ENCODE measurements at regions not wholly inside any gene's neighbourhood (a gene's known extent, or its start where the extent isn't known, plus 50 kb on each side); places are given as distances from the start of the nearest gene placed in this dataset.

GRCh38 chr1:37308031-37308960 is 166.1 kb upstream of the ZC3H12A start:
- Mint-ChIP-seq H3K27me3 (peaks cover 13% of the 10 kb centered on the region), H3K9me3 (peaks cover 0 to 2% (median 0%) of the 10 kb centered on the region in 7 donors)

GRCh38 chr1:37309574-37309973 is 164.8 kb upstream of the ZC3H12A start:
- no peak for ATAC-seq (ENCODE audit: low read depth in 2 of 2)
- peaks cover 23% of the 10 kb centered on the region for H3K27me3 Mint-ChIP-seq

More at GRCh38 chr1:37308031-37308960, 166.1 kb upstream of the ZC3H12A start:
- Histone ChIP-seq H3K27ac (ENCODE audit: insufficient read depth, low read length, poor library complexity, severe bottlenecking) (no peak overlapping the region), H3K9me3 (ENCODE audit: control insufficient read depth in 2 of 2, low read length in 2 of 2) (no peaks in the 10 kb centered on the region), H3K27me3 (ENCODE audit: control insufficient read depth, insufficient read depth, low read length) (peaks cover 2% of the 10 kb centered on the region), H3K4me1 (ENCODE audit: control insufficient read depth, insufficient read depth, low read length, poor library complexity, severe bottlenecking) (no peaks in the 10 kb centered on the region), H3K36me3 (ENCODE audit: control insufficient read depth, insufficient read depth, low read length) (no peaks in the 10 kb centered on the region), H3K4me3 (ENCODE audit: low read depth, low read length) (no peak overlapping the region)
- no peaks in the 10 kb centered on the region for H3K4me1 Mint-ChIP-seq
- no peaks in the 10 kb centered on the region for H3K36me3 Mint-ChIP-seq
- DNase-seq (no peak), ATAC-seq (ENCODE audit: low read depth in 2 of 2) (no peak)
- H3K4me3 Mint-ChIP-seq, result no peak overlapping the region
- H3K27ac Mint-ChIP-seq, result no peak overlapping the region

GRCh38 chr1:37310064-37310463 is 164.3 kb upstream of the ZC3H12A start:
- no peak for DNase-seq
- Mint-ChIP-seq H3K27ac (no peak overlapping the region), H3K4me3 (no peak overlapping the region), H3K9me3 (peaks cover 0 to 2% (median 0%) of the 10 kb centered on the region in 7 donors), H3K36me3 (no peaks in the 10 kb centered on the region), H3K27me3 (peaks cover 23% of the 10 kb centered on the region), H3K4me1 (no peaks in the 10 kb centered on the region)
- Histone ChIP-seq H3K9me3 (ENCODE audit: control insufficient read depth in 2 of 2, low read length in 2 of 2) (no peaks in the 10 kb centered on the region), H3K27me3 (ENCODE audit: control insufficient read depth, insufficient read depth, low read length) (peaks cover 4% of the 10 kb centered on the region), H3K36me3 (ENCODE audit: control insufficient read depth, insufficient read depth, low read length) (no peaks in the 10 kb centered on the region), H3K4me1 (ENCODE audit: control insufficient read depth, insufficient read depth, low read length, poor library complexity, severe bottlenecking) (no peaks in the 10 kb centered on the region), H3K4me3 (ENCODE audit: low read depth, low read length) (no peak overlapping the region), H3K27ac (ENCODE audit: insufficient read depth, low read length, poor library complexity, severe bottlenecking) (no peak overlapping the region)
- no peak for ATAC-seq (ENCODE audit: low read depth in 2 of 2)

More at GRCh38 chr1:37309574-37309973, 164.8 kb upstream of the ZC3H12A start:
- H3K36me3 ChIP-seq (ENCODE audit: control insufficient read depth, insufficient read depth, low read length), result no peaks in the 10 kb centered on the region
- H3K9me3 ChIP-seq (ENCODE audit: control insufficient read depth in 2 of 2, low read length in 2 of 2), result no peaks in the 10 kb centered on the region
- H3K27ac Mint-ChIP-seq, result peak overlapping the region in 1 of 3 donors; percentile 12
- no peaks in the 10 kb centered on the region for H3K4me1 Mint-ChIP-seq
- peaks cover 2% of the 10 kb centered on the region for H3K27me3 ChIP-seq (ENCODE audit: control insufficient read depth, insufficient read depth, low read length)
- H3K27ac ChIP-seq (ENCODE audit: insufficient read depth, low read length, poor library complexity, severe bottlenecking), result no peak overlapping the region
- no peak overlapping the region for H3K4me3 Mint-ChIP-seq
- no peak overlapping the region for H3K4me3 ChIP-seq (ENCODE audit: low read depth, low read length)
- peaks cover 0 to 2% (median 0%) of the 10 kb centered on the region in 7 donors for H3K9me3 Mint-ChIP-seq
- no peaks in the 10 kb centered on the region for H3K36me3 Mint-ChIP-seq
- H3K4me1 ChIP-seq (ENCODE audit: control insufficient read depth, insufficient read depth, low read length, poor library complexity, severe bottlenecking), result no peaks in the 10 kb centered on the region
- no peak for DNase-seq

- Histone ChIP-seq H3K27ac (ENCODE audit: insufficient read depth, low read length, poor library complexity, severe bottlenecking) (no peak overlapping the region), H3K4me1 (ENCODE audit: control insufficient read depth, insufficient read depth, low read length, poor library complexity, severe bottlenecking) (peaks cover 4% of the 10 kb centered on the region), H3K36me3 (ENCODE audit: control insufficient read depth, insufficient read depth, low read length) (no peaks in the 10 kb centered on the region), H3K4me3 (ENCODE audit: low read depth, low read length) (no peak overlapping the region), H3K9me3 (ENCODE audit: control insufficient read depth in 2 of 2, low read length in 2 of 2) (no peaks in the 10 kb centered on the region), H3K27me3 (ENCODE audit: control insufficient read depth, insufficient read depth, low read length) (peaks cover 17% of the 10 kb centered on the region)
- Mint-ChIP-seq H3K9me3 (no peaks in the 10 kb centered on the region), H3K27me3 (peaks cover 44% of the 10 kb centered on the region), H3K27ac (no peak overlapping the region), H3K4me1 (peaks cover 0 to 2% (median 0%) of the 10 kb centered on the region in 4 donors), H3K4me3 (no peak overlapping the region), H3K36me3 (no peaks in the 10 kb centered on the region)
- no peak for DNase-seq
- ATAC-seq (ENCODE audit: low read depth in 2 of 2), result no peak
Observed at GRCh38 chr1:37315371-37315846, 159.0 kb upstream of the ZC3H12A start.

- Mint-ChIP-seq H3K27ac (no peak overlapping the region), H3K9me3 (no peaks in the 10 kb centered on the region), H3K4me3 (no peak overlapping the region), H3K36me3 (no peaks in the 10 kb centered on the region), H3K27me3 (peaks cover 44% of the 10 kb centered on the region), H3K4me1 (peaks cover 0 to 2% (median 0%) of the 10 kb centered on the region in 4 donors)
- H3K27me3 ChIP-seq (ENCODE audit: control insufficient read depth, insufficient read depth, low read length), result peaks cover 14% of the 10 kb centered on the region
- ATAC-seq (ENCODE audit: low read depth in 2 of 2), result no peak
- no peaks in the 10 kb centered on the region for H3K36me3 ChIP-seq (ENCODE audit: control insufficient read depth, insufficient read depth, low read length)
- no peak for DNase-seq
- no peak overlapping the region for H3K4me3 ChIP-seq (ENCODE audit: low read depth, low read length)
- H3K27ac ChIP-seq (ENCODE audit: insufficient read depth, low read length, poor library complexity, severe bottlenecking), result no peak overlapping the region
- no peaks in the 10 kb centered on the region for H3K9me3 ChIP-seq (ENCODE audit: control insufficient read depth in 2 of 2, low read length in 2 of 2)
- peaks cover 4% of the 10 kb centered on the region for H3K4me1 ChIP-seq (ENCODE audit: control insufficient read depth, insufficient read depth, low read length, poor library complexity, severe bottlenecking)
Observed at GRCh38 chr1:37317870-37318467, 156.4 kb upstream of the ZC3H12A start.

GRCh38 chr1:37318490-37318889 is 155.9 kb upstream of the ZC3H12A start:
- H3K4me1 Mint-ChIP-seq, result peaks cover 0 to 2% (median 0%) of the 10 kb centered on the region in 4 donors
- H3K9me3 ChIP-seq (ENCODE audit: control insufficient read depth in 2 of 2, low read length in 2 of 2), result peaks cover 0 to 1% of the 10 kb centered on the region in 2 experiments
- H3K27me3 ChIP-seq (ENCODE audit: control insufficient read depth, insufficient read depth, low read length), result peaks cover 15% of the 10 kb centered on the region
- no peak overlapping the region for H3K4me3 Mint-ChIP-seq
- peaks cover 4% of the 10 kb centered on the region for H3K4me1 ChIP-seq (ENCODE audit: control insufficient read depth, insufficient read depth, low read length, poor library complexity, severe bottlenecking)
- no peaks in the 10 kb centered on the region for H3K36me3 ChIP-seq (ENCODE audit: control insufficient read depth, insufficient read depth, low read length)
- H3K9me3 Mint-ChIP-seq, result peaks cover 0 to 2% (median 0%) of the 10 kb centered on the region in 7 donors
- DNase-seq (no peak), ATAC-seq (ENCODE audit: low read depth in 2 of 2) (no peak)
- H3K36me3 Mint-ChIP-seq, result no peaks in the 10 kb centered on the region
- peaks cover 40% of the 10 kb centered on the region for H3K27me3 Mint-ChIP-seq
- no peak overlapping the region for H3K27ac ChIP-seq (ENCODE audit: insufficient read depth, low read length, poor library complexity, severe bottlenecking)
- no peak overlapping the region for H3K4me3 ChIP-seq (ENCODE audit: low read depth, low read length)
- no peak overlapping the region for H3K27ac Mint-ChIP-seq

- H3K4me1 ChIP-seq (ENCODE audit: control insufficient read depth, insufficient read depth, low read length, poor library complexity, severe bottlenecking), result peaks cover 4% of the 10 kb centered on the region
- H3K27me3 ChIP-seq (ENCODE audit: control insufficient read depth, insufficient read depth, low read length), result peaks cover 17% of the 10 kb centered on the region
Observed at GRCh38 chr1:37319284-37319683, 155.1 kb upstream of the ZC3H12A start.

More at GRCh38 chr1:37319284-37319683, 155.1 kb upstream of the ZC3H12A start:
- Mint-ChIP-seq H3K36me3 (no peaks in the 10 kb centered on the region), H3K27ac (no peak overlapping the region), H3K4me3 (peak overlapping the region in 1 of 4 donors; percentile 51), H3K27me3 (peaks cover 33% of the 10 kb centered on the region), H3K9me3 (peaks cover 0 to 5% (median 0%) of the 10 kb centered on the region in 7 donors), H3K4me1 (peaks cover 0 to 2% (median 0%) of the 10 kb centered on the region in 4 donors)
- Histone ChIP-seq H3K4me3 (ENCODE audit: low read depth, low read length) (no peak overlapping the region), H3K36me3 (ENCODE audit: control insufficient read depth, insufficient read depth, low read length) (no peaks in the 10 kb centered on the region), H3K9me3 (ENCODE audit: control insufficient read depth in 2 of 2, low read length in 2 of 2) (peaks cover 1 to 9% of the 10 kb centered on the region in 2 experiments), H3K27ac (ENCODE audit: insufficient read depth, low read length, poor library complexity, severe bottlenecking) (no peak overlapping the region)
- DNase-seq (no peak), ATAC-seq (ENCODE audit: low read depth in 2 of 2) (no peak)
